ENCODE measurements at regions not wholly inside any gene's neighbourhood (a gene's known extent, or its start where the extent isn't known, plus 50 kb on each side); places are given as distances from the start of the nearest gene placed in this dataset.

- TF ChIP-seq CTCF (IDR thresholded peaks at IDR 0.05; ENCODE audit: insufficient read depth, low read length, poor library complexity, severe bottlenecking): no peak
- TF ChIP-seq EZH2phosphoT487 (conservative IDR thresholded peaks at IDR 0.05; ENCODE audit: low read length): no peak
Measured at GRCh38 chr9:94490465-94490864, 64.4 kb upstream of the PCAT7 start.

All from SU-DHL-6 (cell line).